ENCODE measurements at regions not wholly inside any gene's neighbourhood (a gene's known extent, or its start where the extent isn't known, plus 50 kb on each side); places are given as distances from the start of the nearest gene placed in this dataset.

DNA sequence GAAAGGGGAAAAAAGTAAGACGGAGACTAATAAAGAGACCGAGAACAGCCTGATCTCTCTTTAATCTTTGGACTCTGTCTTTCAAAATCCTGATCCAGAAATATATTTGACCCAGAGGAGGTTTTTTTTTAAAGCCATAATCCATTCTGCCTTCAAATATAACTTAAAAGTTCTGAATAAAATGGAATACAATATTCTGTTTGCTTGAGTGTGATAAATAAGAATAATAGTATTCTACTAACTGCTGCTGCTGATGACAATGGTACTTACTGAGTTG, 1196.0 kb downstream of the GALC start:
- in situ Hi-C loops (cut with HindIII; ENCODE audit: low sequenced_read_pairs): no loop called here
- no peak for DNase-seq (ENCODE audit: low read depth)
- TF ChIP-seq, protein P1, sequence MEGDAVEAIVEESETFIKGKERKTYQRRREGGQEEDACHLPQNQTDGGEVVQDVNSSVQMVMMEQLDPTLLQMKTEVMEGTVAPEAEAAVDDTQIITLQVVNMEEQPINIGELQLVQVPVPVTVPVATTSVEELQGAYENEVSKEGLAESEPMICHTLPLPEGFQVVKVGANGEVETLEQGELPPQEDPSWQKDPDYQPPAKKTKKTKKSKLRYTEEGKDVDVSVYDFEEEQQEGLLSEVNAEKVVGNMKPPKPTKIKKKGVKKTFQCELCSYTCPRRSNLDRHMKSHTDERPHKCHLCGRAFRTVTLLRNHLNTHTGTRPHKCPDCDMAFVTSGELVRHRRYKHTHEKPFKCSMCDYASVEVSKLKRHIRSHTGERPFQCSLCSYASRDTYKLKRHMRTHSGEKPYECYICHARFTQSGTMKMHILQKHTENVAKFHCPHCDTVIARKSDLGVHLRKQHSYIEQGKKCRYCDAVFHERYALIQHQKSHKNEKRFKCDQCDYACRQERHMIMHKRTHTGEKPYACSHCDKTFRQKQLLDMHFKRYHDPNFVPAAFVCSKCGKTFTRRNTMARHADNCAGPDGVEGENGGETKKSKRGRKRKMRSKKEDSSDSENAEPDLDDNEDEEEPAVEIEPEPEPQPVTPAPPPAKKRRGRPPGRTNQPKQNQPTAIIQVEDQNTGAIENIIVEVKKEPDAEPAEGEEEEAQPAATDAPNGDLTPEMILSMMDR (IDR thresholded peaks at IDR 0.05; ENCODE audit: low read depth, low read length, missing control alignments): no peak
- H3K4me3 ChIP-seq (ENCODE audit: low read depth, low read length): no peak overlapping the region

DNA sequence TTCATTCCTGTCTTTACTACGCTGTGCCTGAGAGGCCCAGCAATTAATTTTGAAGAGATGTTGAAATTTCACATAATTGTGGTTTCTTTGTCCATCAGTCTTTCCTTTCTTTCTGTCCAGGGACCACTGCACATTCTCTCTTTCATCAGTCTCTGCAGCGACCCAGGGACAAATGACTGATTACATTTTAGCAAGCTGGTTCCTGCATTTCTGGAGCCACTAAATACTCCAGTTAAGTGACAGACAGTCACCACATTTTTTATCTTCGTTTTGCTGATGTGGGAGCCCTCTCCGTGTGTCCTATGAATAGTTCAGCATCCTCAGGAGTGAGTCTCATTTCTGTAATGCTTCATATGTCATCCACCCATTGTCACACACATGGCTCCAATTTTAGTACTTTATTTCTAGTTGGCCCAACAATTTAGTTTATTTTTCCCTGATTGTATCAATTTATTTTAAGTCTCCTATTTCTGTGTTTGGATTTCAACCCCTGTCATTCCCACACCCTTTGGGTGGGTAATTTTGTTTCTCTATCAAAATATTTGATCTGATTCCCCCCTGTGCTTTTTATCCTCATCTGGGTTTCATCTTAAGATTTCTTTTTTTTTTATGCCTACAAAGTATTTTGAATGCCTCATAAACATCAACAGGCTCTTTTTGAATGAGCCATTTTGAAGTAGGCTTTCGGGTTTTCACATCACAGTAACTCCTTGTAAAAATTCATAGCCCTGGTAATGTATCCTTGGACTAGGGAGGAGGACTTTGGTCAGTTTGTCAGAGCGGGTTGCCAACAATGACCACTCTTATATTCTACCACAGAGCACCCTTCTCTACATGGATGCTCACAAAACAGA, 1196.5 kb downstream of the GALC start:
- DNase-seq (ENCODE audit: low read depth): no peak
- no peak overlapping the region for H3K4me3 ChIP-seq (ENCODE audit: low read depth, low read length)
- in situ Hi-C loops (cut with HindIII; ENCODE audit: low sequenced_read_pairs): no loop called here
- TF ChIP-seq, protein P1 (IDR thresholded peaks at IDR 0.05; ENCODE audit: low read depth, low read length, missing control alignments): no peak

DNA sequence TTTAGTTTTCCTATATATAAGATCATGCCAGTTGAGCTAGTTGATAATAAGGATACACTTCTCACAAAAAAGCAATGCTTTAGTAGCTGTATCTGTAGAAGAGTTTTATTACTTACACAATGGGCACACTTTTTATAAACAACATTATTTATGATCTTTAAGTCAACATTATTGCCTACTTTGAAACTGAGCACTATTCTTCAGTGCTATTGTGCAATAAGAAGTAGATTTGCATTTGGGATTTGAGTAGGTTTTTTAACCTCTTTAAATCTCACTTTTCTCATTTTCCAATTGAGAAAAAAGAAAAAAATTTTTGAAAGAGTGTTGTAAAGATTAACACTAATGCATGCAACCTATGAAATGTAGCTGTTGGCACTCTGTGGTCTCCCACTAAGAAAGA, 1198.3 kb downstream of the GALC start:
- no peak for DNase-seq (ENCODE audit: low read depth)
- in situ Hi-C loops (cut with HindIII; ENCODE audit: low sequenced_read_pairs): no loop called here
- TF ChIP-seq, protein P1 (IDR thresholded peaks at IDR 0.05; ENCODE audit: low read depth, low read length, missing control alignments): no peak
- no peak overlapping the region for H3K4me3 ChIP-seq (ENCODE audit: low read depth, low read length)

DNA sequence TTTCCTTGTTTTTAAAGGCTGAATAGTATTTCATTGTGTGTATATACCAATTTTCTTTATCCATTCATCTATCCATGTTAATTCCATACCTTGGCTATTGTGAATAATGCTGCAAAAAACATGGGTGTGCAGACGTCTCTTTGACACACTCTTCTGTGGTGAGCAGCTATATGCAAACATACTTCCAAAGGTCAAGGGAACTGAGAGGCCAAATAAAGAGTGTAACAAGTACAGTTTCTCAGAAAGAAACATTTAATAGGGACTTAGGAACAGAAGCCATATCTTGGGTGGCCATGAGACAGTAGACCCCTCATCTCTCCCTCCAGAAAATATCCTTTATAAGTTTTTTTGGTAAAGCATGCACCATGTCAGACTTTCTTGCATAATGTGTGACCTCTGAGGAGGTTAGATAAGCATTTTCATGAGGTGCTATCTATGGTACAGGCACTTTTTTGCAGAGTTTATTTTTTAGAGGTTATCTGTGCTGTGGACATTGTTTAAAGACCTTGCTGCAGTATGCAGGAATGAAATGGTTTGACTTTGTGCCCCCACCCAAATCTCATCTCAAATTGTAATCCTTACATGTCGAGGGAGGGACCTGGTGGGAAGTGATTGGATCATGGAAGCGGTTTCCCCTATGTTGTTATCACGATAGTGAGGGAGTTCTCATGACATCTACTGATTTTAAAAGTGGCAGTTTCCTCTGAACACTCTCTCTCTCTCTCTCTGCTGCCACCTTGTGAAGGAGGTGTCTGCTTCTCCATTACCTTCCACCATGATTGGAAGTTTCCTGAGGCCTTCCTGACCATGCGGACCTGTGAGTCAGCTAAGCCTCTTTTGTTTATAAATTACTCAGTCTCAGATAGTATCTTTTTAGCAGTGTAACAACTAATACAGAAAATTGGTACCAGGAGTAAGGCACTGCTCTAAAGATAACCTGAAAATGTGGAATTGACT, 1202.3 kb downstream of the GALC start:
- H3K4me3 ChIP-seq (ENCODE audit: low read depth, low read length): no peak overlapping the region
- in situ Hi-C loops (cut with HindIII; ENCODE audit: low sequenced_read_pairs): no loop called here
- TF ChIP-seq, protein P1 (IDR thresholded peaks at IDR 0.05; ENCODE audit: low read depth, low read length, missing control alignments): no peak
- DNase-seq (ENCODE audit: low read depth): no peak

DNA sequence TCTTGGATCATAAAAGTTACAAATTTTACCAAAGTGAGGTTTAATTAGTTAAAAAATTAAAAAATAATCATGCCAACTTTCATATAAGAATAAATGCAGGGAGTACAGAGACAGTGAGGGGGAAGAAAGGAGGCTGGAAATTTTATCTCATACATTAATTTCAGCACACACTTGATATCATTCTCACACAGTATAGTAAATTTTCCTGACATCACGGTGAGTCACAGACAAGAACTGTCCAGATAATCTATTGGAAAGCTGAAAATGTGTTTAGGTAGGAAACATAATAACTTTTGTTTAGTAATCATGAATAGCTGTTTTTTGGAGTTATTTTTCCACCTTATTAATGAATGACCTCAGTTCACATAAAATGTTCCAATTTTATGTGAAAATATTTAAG, 1204.8 kb downstream of the GALC start:
- TF ChIP-seq, protein P1 (IDR thresholded peaks at IDR 0.05; ENCODE audit: low read depth, low read length, missing control alignments): no peak
- in situ Hi-C loops (cut with HindIII; ENCODE audit: low sequenced_read_pairs): no loop called here
- H3K4me3 ChIP-seq (ENCODE audit: low read depth, low read length): no peak overlapping the region
- DNase-seq (ENCODE audit: low read depth): no peak

DNA sequence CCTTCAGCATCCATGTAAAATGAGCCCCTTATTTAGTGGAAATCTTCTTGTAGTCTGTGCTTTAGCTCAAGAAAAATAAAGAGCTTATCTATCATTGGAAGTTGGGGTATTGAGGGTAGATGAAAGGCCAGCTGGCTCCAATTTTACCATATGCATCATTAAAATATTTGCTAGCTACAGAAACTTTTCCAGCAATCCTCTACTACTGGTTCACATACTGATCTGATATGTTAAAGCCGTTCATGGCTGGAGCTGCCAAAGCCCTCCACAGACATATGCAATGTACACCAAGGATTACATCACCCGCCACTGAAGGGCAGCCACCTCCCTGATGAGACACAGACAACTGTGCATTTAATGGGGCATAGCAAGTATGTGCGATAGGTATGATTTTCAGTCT, 1205.3 kb downstream of the GALC start:
- no peak overlapping the region for H3K4me3 ChIP-seq (ENCODE audit: low read depth, low read length)
- no peak for DNase-seq (ENCODE audit: low read depth)
- TF ChIP-seq, protein P1 (IDR thresholded peaks at IDR 0.05; ENCODE audit: low read depth, low read length, missing control alignments): no peak
- in situ Hi-C loops (cut with HindIII; ENCODE audit: low sequenced_read_pairs): no loop called here

All from astrocyte of the cerebellum (primary cell).